HG03280 (cell line): ENCODE measurements at regions not wholly inside any gene's neighbourhood (a gene's known extent, or its start where the extent isn't known, plus 50 kb on each side); places are given as distances from the start of the nearest gene placed in this dataset.

Experiments
- ATAC-seq: cut with Tn5 transposase; IDR thresholded peaks from one replicate; pipeline ENCODE4 v1.9.1; 2021; ENCODE audit warnings: mild to moderate bottlenecking, moderate library complexity; ENCODE audit not compliant: unreplicated experiment

DNA sequence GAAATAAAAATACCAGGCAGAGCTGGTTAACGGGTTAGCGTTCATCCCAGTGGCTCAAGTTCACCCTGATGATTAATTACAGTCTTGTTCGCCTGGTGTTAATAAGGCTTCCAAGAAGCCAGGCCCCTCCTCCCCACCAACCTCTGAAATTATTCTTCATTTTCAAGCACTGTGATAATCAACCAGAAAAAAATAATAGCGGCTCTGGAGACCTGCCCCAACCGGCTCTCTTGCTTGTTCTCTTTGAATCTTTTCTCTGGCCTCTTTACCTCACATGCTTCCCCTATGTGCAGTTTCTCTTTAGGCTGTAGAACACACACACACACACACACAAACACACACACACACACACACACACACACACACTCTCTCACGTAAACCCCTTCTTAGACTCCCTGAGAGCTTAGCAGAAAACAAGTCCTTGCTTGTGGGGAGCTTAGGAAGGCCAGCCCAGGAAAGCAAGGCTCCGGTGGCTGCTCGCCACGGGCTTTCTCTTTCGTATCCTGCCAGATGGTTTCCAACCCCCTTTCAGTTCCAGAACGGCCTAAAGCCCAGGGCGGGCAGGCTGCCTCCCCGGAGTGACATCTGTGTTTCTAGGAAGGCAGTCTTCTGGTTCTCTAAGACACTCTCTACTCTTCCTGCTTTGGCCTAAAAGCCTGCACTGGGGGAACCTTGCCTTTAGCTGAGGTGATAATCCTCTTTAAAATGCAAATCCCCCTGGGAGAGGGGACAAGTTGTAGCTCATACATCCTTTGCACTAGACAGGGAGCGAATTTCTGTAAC is 106.4 kb upstream of the SESN3 start:
- peak; percentile 91 for ATAC-seq

- ATAC-seq, result no peak
Observed at GRCh38 chr11:95335989-95336388, 105.0 kb upstream of the SESN3 start.

DNA sequence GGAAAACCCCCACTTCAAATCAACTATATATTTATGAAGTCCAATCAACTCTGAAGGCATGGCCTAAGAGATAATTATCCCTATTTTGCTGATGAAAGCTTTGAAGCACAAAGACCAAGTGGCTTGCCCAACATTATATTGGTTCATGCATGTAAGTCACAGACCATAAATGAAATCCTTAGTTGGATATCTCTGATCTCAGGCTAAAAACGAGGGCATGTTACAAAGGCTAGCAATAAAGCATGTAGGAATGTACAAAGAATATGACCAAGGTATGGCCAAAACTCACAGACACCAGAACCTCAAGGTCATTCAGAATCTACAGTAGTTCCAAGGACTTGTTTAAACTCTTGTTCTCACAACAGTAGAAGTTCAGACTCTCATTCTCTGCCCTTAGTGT is 100.2 kb upstream of the SESN3 start:
- no peak for ATAC-seq

GRCh38 chr11:95330302-95330701 is 99.3 kb upstream of the SESN3 start:
- no peak for ATAC-seq

DNA sequence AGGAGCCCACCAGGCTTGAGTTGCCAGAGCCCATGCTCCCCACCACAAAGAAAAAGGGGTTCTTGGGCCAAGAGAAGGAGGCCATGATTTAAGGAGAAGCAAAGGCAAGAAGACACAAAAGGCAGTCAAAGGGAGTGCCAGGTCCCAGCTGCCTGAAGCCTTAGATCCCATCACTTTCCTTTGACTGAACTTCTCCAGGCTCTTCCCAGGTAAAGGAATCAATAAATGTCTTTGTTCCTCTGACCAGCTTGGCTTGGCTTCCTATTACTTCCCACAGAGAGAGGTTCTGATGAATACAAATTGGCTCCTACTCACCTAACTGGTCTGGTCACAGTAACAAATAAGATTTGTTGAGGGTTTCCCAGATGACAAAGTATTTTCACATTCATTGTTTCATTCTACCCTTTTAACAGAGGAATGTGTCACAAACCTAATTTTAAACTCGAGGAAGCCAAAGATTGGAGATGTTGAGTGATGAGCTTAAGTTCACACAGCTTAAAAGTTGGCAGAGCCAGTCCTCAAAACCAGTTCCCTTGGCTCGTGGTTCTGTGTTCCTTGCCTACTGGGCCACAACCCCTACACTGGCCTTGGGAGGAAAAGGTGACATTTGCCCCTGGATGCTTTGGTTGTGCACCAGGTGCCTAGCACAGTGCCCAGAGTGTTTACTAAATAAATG is 96.4 kb upstream of the SESN3 start:
- no peak for ATAC-seq

- no peak for ATAC-seq
Observed at GRCh38 chr11:95325777-95326258, 94.8 kb upstream of the SESN3 start.

DNA sequence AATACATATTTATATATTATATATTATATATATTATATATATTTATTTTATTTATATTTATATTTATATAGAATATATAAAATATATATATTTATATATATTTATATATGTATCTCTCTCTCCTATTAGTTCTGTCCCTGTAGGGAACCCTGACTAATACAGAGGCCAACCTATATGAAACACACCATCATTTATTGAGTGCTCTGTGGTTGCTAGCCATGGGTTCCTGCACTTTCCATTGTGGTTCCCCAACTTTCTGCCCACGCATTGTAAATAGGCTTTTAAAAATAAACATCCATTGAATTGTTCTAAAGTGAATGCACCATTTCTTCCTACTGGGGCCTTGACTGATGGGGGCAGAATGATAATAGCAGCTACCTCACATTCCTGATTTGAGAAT is 93.8 kb upstream of the SESN3 start:
- no peak for ATAC-seq

DNA sequence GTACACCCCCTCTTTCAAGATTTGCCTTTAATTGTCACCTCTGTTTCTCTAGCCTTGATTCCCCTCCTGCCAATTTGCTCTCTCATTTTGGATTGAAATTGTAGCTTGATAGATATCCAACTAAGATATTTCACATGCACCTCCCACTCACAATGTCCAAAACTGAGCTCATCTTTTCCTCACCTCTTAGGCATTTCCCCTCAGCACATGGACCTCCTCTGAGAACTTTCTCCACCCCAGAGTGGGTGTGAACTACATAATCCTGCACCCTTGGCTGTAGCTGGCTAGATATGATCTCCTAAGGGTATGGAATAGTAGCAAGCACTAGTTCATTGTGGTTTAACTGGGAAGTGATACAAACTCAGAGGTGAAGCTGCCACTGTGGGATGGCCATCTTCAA is 91.5 kb upstream of the SESN3 start:
- no peak for ATAC-seq

DNA sequence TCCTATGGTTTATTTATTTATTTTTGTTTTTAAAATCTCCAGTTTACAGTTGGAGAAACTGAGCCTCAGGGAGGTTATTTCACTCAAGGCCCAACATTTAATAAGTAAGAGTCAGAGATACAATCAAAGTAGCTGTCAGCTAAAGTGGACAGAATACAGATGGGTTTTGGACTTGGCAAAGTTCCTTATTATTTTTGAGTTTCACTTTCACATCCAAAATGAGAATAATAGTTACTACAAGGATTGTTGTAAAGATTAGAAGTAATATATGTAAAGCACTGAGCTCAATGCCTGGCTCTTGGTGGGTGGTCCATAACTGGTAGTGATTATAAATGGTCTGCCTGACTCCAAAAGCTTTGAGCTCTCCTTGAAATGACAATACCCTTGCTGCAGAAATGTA is 87.5 kb upstream of the SESN3 start:
- no peak for ATAC-seq

DNA sequence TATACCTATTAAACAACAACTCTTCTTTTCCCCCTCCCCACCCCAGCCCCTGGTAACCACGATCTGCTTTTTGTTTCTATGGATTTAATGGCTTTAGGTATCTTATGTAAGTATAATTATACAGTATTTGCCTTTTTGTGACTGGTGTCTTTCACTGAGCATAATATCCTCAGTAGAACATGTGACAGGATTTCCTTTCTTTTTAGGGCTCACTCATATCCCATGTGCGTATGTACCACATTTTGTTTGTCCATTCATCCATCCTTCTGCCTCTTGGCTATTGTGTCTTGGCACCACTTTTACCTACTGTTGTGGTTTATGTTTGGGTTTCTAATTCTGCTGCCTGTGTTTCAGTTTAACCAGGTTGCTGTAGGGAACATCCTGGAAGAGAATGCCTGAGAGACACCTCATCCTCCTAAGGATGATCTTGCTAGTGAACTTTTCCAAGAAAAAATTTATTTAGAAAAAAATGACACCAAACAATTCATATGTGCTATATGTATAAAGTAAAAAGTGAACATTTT is 77.6 kb upstream of the SESN3 start:
- ATAC-seq, result no peak

DNA sequence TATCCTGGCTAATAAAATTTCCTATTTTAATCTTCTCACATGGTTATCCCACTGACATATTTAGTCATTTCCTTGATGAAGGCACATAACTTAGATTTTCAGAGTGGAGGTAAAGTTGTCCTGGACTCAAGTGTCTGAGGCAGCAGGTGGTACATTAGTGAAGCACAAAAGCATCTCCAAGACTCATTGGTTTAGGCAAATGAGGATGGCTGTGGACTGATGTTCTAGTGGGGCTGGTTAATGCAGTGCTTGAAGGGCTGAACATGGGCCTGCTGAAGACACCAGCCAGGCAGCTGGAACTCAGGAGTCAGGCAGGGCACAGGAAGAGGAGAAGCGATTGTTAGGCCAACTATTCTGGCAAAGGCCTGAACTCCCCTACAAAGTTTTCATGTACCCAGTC is 76.3 kb upstream of the SESN3 start:
- no peak for ATAC-seq

GRCh38 chr11:95306801-95307200 is 75.8 kb upstream of the SESN3 start:
- ATAC-seq, result no peak

GRCh38 chr11:95306123-95306522 is 75.1 kb upstream of the SESN3 start:
- ATAC-seq, result no peak

DNA sequence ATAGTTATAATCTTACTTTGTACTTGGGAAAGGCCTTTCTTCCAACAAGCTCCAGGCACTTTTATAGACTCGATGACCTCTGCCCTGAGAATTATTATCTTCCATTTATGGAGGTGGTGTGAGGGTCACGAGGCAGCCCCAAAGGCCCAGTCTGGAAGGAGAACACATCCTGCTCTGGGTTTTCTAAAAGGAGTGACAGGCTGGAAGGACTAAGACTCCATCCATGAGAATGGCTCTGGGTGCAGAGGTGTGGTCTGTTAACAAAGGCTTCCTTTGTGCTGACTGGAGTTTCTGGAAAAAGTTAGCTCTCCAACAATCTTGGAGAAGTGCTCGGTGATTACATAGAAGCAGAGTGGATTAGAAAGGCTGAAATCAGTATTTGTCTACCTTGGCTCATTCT is 74.7 kb upstream of the SESN3 start:
- ATAC-seq, result no peak

GRCh38 chr11:95304777-95305176 is 73.8 kb upstream of the SESN3 start:
- ATAC-seq, result no peak

GRCh38 chr11:95302211-95302610 is 71.2 kb upstream of the SESN3 start:
- no peak for ATAC-seq

GRCh38 chr11:95301474-95301873 is 70.5 kb upstream of the SESN3 start:
- ATAC-seq, result no peak

GRCh38 chr11:95299078-95299679 is 68.2 kb upstream of the SESN3 start:
- ATAC-seq, result no peak

GRCh38 chr11:95297680-95298452 is 66.9 kb upstream of the SESN3 start:
- ATAC-seq, result no peak

GRCh38 chr11:95296621-95297025 is 65.6 kb upstream of the SESN3 start:
- peak; percentile 76 for ATAC-seq

- no peak for ATAC-seq
Observed at GRCh38 chr11:95296165-95296564, 65.2 kb upstream of the SESN3 start.
